SK-N-SH (cell line): ENCODE measurements at regions not wholly inside any gene's neighbourhood (a gene's known extent, or its start where the extent isn't known, plus 50 kb on each side); places are given as distances from the start of the nearest gene placed in this dataset.
"Not testable (repeated sequence)": the region's sequence is repeated elsewhere in the genome, so short reads cannot be mapped to it uniquely, and the experiment has no call there.

Experiments
- CTCF ChIA-PET: fragments of 300-600, 350-600 bp; formaldehyde crosslinking; extraction: SDS; loops from one replicate; lab custom pipeline; 2021; lab: Yijun Ruan, JAX
- POLR2A ChIA-PET: fragments of 350-600 bp; sonication (Branson Sonifier 250); formaldehyde crosslinking; extraction: SDS; loops from one replicate; lab custom pipeline; 2020; ENCODE audit warnings: antibody characterized with exemption, inconsistent platforms; lab: Yijun Ruan, JAX
- DNase-seq: peaks from one replicate; pipeline ENCODE4 v3.0.0; 2012
- H2AFZ ChIP-seq: fragments of 200-600 bp; sonication (generic); 2 replicates; pipeline ENCODE4 v1.8.1; 2016; ENCODE audit warnings: antibody characterized with exemption, mild to moderate bottlenecking, low read depth
- H3F3A ChIP-seq: fragments of 200-600 bp; sonication (generic); replicated peaks from 2 replicates; pipeline ENCODE3; 2016; ENCODE audit warnings: antibody characterized with exemption, mild to moderate bottlenecking; ENCODE audit not compliant: insufficient read depth
- H3K27ac ChIP-seq, 2 experiments: fragments of 200-500 bp in 1 of 2; fragments of 200-600 bp in 1 of 2; sonication (Bioruptor generic) in 1 of 2; sonication (generic), shearing (Covaris generic) in 1 of 2; 2 replicates each; pipeline versions ENCODE4 v1.5.1 to v1.6.1; 2014 to 2016; ENCODE audit warnings: low read depth in 2 of 2, inconsistent platforms in 1 of 2, low read length in 1 of 2, mild to moderate bottlenecking in 1 of 2, mixed read lengths in 1 of 2
- H3K27me3 ChIP-seq: fragments of 200-600 bp; sonication (generic), shearing (Covaris generic); 2 replicates; pipeline ENCODE4 v1.6.1; 2016; ENCODE audit warnings: mixed run types; ENCODE audit not compliant: insufficient read depth
- H3K36me3 ChIP-seq, 2 experiments: fragments of 200-500 bp in 1 of 2; fragments of 200-600 bp in 1 of 2; sonication (Bioruptor generic) in 1 of 2; sonication (generic) in 1 of 2; replicated peaks in 1 of 2; 2 replicates each; pipeline versions ENCODE3 to v1.5.1; 2014 to 2016; ENCODE audit warnings: low read length in 1 of 2, mild to moderate bottlenecking in 1 of 2; ENCODE audit not compliant: insufficient read depth in 2 of 2, control insufficient read depth in 1 of 2
- H3K4me1 ChIP-seq, 2 experiments: fragments of 200-500 bp in 1 of 2; fragments of 200-600 bp in 1 of 2; sonication (Bioruptor generic) in 1 of 2; sonication (generic), shearing (Covaris generic) in 1 of 2; 2 replicates each; pipeline versions ENCODE4 v1.5.1 to v1.6.1; 2014 to 2016; ENCODE audit warnings: low read depth in 1 of 2, low read length in 1 of 2, mixed run types in 1 of 2; ENCODE audit not compliant: insufficient read depth in 2 of 2, control insufficient read depth in 1 of 2
- H3K4me2 ChIP-seq: fragments of 200-600 bp; sonication (generic), shearing (Covaris generic); 2 replicates; pipeline ENCODE4 v1.6.1; 2017; ENCODE audit warnings: mixed run types
- H3K4me3 ChIP-seq, 2 experiments: fragments of 200-500 bp in 1 of 2; fragments of 200-600 bp in 1 of 2; sonication (Bioruptor generic) in 1 of 2; sonication (generic), shearing (Covaris generic) in 1 of 2; 2 replicates each; pipeline versions ENCODE4 v1.5.1 to v1.8.1; 2014 to 2016; ENCODE audit warnings: low read depth in 2 of 2, inconsistent platforms in 1 of 2, low read length in 1 of 2, mild to moderate bottlenecking in 1 of 2, mixed read lengths in 1 of 2, moderate library complexity in 1 of 2
- H3K79me2 ChIP-seq: fragments of 200-600 bp; sonication (generic); 2 replicates; pipeline ENCODE4 v1.8.1; 2017; ENCODE audit warnings: mild to moderate bottlenecking; ENCODE audit not compliant: insufficient read depth
- H3K9ac ChIP-seq: fragments of 200-600 bp; sonication (generic); 2 replicates; pipeline ENCODE4 v1.6.1; 2017; ENCODE audit warnings: mixed run types
- H3K9me2 ChIP-seq: fragments of 200-600 bp; sonication (generic); 2 replicates; pipeline ENCODE4 v1.6.1; 2017; ENCODE audit warnings: mixed run types
- H3K9me3 ChIP-seq: fragments of 200-600 bp; sonication (generic); 2 replicates; pipeline ENCODE4 v1.6.1; 2017; ENCODE audit warnings: mixed run types, mild to moderate bottlenecking, moderate library complexity
- H4K20me1 ChIP-seq: fragments of 200-600 bp; sonication (generic); 2 replicates; pipeline ENCODE4 v1.6.1; 2017; ENCODE audit warnings: mild to moderate bottlenecking, mixed run types; ENCODE audit not compliant: insufficient read depth
- EZH2phosphoT487 ChIP-seq: fragments of 200-600 bp; sonication (generic); IDR thresholded peaks from 2 replicates; pipeline ENCODE4 v1.6.1; 2017; ENCODE audit warnings: low read depth, mixed run types, mild to moderate bottlenecking, antibody characterized with exemption, moderate library complexity, borderline replicate concordance
- FOSL2 ChIP-seq: IDR thresholded peaks from 2 replicates; pipeline ENCODE4 v1.4.0; 2012; ENCODE audit warnings: low read depth, mild to moderate bottlenecking, moderate library complexity, borderline replicate concordance
- JUND ChIP-seq: IDR thresholded peaks from 2 replicates; pipeline ENCODE4 v1.4.0; 2012
- NRF1 ChIP-seq: IDR thresholded peaks from 2 replicates; pipeline ENCODE4 v1.6.1; 2012; ENCODE audit warnings: low read depth, mild to moderate bottlenecking, low read length
- RFX5 ChIP-seq: IDR thresholded peaks from 2 replicates; pipeline ENCODE4 v1.6.1; 2012; ENCODE audit warnings: mild to moderate bottlenecking, improper control_type of control experiment, low read length
- RXRA ChIP-seq: IDR thresholded peaks from 2 replicates; pipeline ENCODE4 v1.4.0; 2012; ENCODE audit warnings: low read depth, mild to moderate bottlenecking, borderline replicate concordance
- SIN3A ChIP-seq: IDR thresholded peaks from 2 replicates; pipeline ENCODE4 v1.6.1; 2012; ENCODE audit warnings: low read depth, mild to moderate bottlenecking, low read length, moderate library complexity, borderline replicate concordance
- SMC3 ChIP-seq: IDR thresholded peaks from 2 replicates; pipeline ENCODE4 v1.6.1; 2012; ENCODE audit warnings: low read depth, low read length, improper control_type of control experiment
- TAF1 ChIP-seq: IDR thresholded peaks from 2 replicates; pipeline ENCODE4 v1.6.1; 2012; ENCODE audit warnings: low read depth, mild to moderate bottlenecking, low read length, moderate library complexity, borderline replicate concordance
- TCF12 ChIP-seq: IDR thresholded peaks from 2 replicates; pipeline ENCODE4 v1.4.0; 2012
- WGBS: methylation state at CpG from one replicate; pipeline ENCODE4 v1.1.6; 2017; ENCODE audit warnings: low lambda C conversion rate; 5-methylcytosine and 5-hydroxymethylcytosine counted together
- TF ChIP-seq, protein P1 (sequence below): IDR thresholded peaks from 2 replicates; pipeline ENCODE4; 2012
- TF ChIP-seq, protein P2 (sequence below): IDR thresholded peaks from 2 replicates; pipeline ENCODE4 v1.4.0; 2012; ENCODE audit warnings: low read depth, borderline replicate concordance
- TF ChIP-seq, protein P3 (sequence below): fragments of 150-350 bp; IDR thresholded peaks from 2 replicates; pipeline ENCODE4 v1.6.1; 2017; ENCODE audit warnings: antibody characterized with exemption, low read length, low read depth, borderline replicate concordance
- TF ChIP-seq, protein P4 (sequence below): IDR thresholded peaks from 2 replicates; pipeline ENCODE4 v1.4.0; 2012; ENCODE audit warnings: low read depth, borderline replicate concordance

DNA sequence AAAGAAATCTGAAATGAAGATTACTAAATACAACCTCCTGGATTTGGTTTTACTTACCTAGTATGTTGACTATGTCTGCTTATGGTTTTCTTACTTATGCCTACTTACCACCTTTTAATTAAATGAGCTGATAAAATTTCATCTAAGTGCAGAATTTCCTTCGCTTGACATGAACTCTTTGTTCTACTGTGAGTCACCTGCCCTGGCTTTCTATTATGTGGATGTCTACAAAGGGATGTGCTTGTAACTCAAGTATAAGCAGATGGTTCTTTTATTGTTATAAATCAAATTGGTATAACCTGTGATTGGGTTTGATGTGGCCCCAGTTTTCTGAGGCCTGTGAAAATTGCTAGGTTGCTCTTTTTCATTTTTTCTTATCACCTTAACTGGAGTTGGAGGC lies 389.1 kb upstream of the ANKRD30A start:
- CTCF ChIA-PET = interaction anchor here (1.0 kb wide), 1 partner anchor 1101 kb away, joined by 3 read pairs; no protein-coding TSS in a partner anchor
- H3K4me2 ChIP-seq = no peak overlapping the region
- H3F3A ChIP-seq = no peaks in the 10 kb centered on the region
- POLR2A ChIA-PET = no interaction called here
- no peak overlapping the region for H3K27ac ChIP-seq
- H3K9ac ChIP-seq = no peak overlapping the region
- no peaks in the 10 kb centered on the region for H3K36me3 ChIP-seq
- no peaks in the 10 kb centered on the region for H4K20me1 ChIP-seq
- TF ChIP-seq, protein P1, sequence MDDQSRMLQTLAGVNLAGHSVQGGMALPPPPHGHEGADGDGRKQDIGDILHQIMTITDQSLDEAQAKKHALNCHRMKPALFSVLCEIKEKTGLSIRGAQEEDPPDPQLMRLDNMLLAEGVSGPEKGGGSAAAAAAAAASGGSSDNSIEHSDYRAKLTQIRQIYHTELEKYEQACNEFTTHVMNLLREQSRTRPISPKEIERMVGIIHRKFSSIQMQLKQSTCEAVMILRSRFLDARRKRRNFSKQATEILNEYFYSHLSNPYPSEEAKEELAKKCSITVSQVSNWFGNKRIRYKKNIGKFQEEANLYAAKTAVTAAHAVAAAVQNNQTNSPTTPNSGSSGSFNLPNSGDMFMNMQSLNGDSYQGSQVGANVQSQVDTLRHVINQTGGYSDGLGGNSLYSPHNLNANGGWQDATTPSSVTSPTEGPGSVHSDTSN = no peak
- no peak for TF ChIP-seq RXRA
- TF ChIP-seq TAF1 = no peak
- TF ChIP-seq JUND = no peak
- TF ChIP-seq RFX5 = no peak
- no peak for TF ChIP-seq TCF12
- no peak for TF ChIP-seq FOSL2
- TF ChIP-seq, protein P2, sequence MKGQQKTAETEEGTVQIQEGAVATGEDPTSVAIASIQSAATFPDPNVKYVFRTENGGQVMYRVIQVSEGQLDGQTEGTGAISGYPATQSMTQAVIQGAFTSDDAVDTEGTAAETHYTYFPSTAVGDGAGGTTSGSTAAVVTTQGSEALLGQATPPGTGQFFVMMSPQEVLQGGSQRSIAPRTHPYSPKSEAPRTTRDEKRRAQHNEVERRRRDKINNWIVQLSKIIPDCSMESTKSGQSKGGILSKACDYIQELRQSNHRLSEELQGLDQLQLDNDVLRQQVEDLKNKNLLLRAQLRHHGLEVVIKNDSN = no peak
- TF ChIP-seq NRF1 = no peak
- TF ChIP-seq, all 33 proteins: peak for 0
- no peak overlapping the region for H3K4me3 ChIP-seq
- H3K9me2 ChIP-seq = no peaks in the 10 kb centered on the region
- no peaks in the 10 kb centered on the region for H3K27me3 ChIP-seq
- H3K4me1 ChIP-seq = no peaks in the 10 kb centered on the region
- no peak overlapping the region for H2AFZ ChIP-seq
- H3K79me2 ChIP-seq = no peaks in the 10 kb centered on the region
- no peaks in the 10 kb centered on the region for H3K9me3 ChIP-seq
- WGBS = 67% methylated on average over 1 of the region's 1 CpG
- DNase-seq = no peak

DNA sequence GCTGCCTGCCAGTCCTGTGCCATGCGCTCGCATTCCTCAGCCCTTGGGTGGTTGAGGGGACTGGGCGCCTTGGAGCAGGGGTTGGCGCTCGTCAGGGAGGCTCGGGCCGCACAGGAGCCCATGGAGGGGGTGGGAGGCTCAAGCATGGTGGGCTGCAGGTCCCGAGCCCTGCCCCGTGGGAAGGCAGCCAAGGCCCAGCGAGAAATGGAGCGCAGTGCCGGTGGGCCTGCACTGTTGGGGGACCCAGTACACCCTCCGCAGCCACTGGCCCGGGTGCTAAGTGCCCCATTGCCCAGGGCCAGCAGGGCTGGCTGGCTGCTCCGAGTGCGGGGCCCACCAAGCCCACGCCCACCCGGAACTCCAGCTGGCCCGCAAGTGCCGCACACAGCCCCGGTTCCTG lies 390.8 kb upstream of the ANKRD30A start:
- CTCF ChIA-PET, H3K9me2 ChIP-seq, H3K4me3 ChIP-seq, H3K79me2 ChIP-seq, H4K20me1 ChIP-seq, POLR2A ChIA-PET, H3K4me1 ChIP-seq, H3K9me3 ChIP-seq, H3K4me2 ChIP-seq, H3K27ac ChIP-seq, H3K9ac ChIP-seq, H3F3A ChIP-seq, H3K27me3 ChIP-seq, H2AFZ ChIP-seq, DNase-seq, H3K36me3 ChIP-seq: not testable (repeated sequence)
- no CpG with 5 or more reads among the region's 21 CpGs for WGBS

DNA sequence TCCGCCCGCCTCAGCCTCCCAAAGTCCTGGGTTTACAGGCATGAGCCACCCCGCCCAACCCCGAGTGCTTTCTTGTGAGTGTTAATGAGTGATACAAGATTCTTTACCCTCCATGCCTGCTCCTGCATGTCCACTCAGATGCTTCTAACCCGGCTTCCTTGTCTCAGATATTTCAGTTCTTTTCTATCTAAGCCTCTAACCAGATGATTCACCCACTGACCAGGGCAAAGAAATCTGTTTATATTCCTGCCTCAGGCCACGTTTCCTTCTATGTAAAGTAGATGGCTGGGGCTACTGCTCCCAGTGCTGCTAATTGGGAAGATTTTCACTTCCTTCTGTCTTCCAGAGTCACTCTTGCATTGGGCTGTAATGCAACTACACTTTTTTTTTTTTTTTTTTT lies 395.1 kb upstream of the ANKRD30A start:
- no peak overlapping the region for H3K4me3 ChIP-seq
- H3K9me3 ChIP-seq = no peaks in the 10 kb centered on the region
- no peak overlapping the region for H3K27ac ChIP-seq
- no peak for DNase-seq
- CTCF ChIA-PET = no interaction called here
- no peaks in the 10 kb centered on the region for H3K9me2 ChIP-seq
- no peak overlapping the region for H3K9ac ChIP-seq
- POLR2A ChIA-PET = no interaction called here
- H3K27me3 ChIP-seq = no peaks in the 10 kb centered on the region
- 77% methylated on average over 6 of the region's 6 CpGs for WGBS
- H3F3A ChIP-seq = peaks cover 11% of the 10 kb centered on the region
- H3K4me1 ChIP-seq = peaks cover 0 to 9% of the 10 kb centered on the region in 2 experiments; a peak in 1 of 4 replicates
- H3K36me3 ChIP-seq = no peaks in the 10 kb centered on the region
- H3K79me2 ChIP-seq = no peaks in the 10 kb centered on the region
- no peak overlapping the region for H3K4me2 ChIP-seq
- H4K20me1 ChIP-seq = no peaks in the 10 kb centered on the region
- H2AFZ ChIP-seq = no peak overlapping the region
- TF ChIP-seq, protein P2 = no peak
- TF ChIP-seq SIN3A (no peak), NRF1 (no peak), EZH2phosphoT487 (no peak), SMC3 (no peak)
- TF ChIP-seq, protein P3, sequence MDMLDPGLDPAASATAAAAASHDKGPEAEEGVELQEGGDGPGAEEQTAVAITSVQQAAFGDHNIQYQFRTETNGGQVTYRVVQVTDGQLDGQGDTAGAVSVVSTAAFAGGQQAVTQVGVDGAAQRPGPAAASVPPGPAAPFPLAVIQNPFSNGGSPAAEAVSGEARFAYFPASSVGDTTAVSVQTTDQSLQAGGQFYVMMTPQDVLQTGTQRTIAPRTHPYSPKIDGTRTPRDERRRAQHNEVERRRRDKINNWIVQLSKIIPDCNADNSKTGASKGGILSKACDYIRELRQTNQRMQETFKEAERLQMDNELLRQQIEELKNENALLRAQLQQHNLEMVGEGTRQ = no peak
- TF ChIP-seq, protein P4, sequence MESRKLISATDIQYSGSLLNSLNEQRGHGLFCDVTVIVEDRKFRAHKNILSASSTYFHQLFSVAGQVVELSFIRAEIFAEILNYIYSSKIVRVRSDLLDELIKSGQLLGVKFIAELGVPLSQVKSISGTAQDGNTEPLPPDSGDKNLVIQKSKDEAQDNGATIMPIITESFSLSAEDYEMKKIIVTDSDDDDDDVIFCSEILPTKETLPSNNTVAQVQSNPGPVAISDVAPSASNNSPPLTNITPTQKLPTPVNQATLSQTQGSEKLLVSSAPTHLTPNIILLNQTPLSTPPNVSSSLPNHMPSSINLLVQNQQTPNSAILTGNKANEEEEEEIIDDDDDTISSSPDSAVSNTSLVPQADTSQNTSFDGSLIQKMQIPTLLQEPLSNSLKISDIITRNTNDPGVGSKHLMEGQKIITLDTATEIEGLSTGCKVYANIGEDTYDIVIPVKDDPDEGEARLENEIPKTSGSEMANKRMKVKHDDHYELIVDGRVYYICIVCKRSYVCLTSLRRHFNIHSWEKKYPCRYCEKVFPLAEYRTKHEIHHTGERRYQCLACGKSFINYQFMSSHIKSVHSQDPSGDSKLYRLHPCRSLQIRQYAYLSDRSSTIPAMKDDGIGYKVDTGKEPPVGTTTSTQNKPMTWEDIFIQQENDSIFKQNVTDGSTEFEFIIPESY = no peak
